IPS-15b (cell line): ENCODE measurements at regions not wholly inside any gene's neighbourhood (a gene's known extent, or its start where the extent isn't known, plus 50 kb on each side); places are given as distances from the start of the nearest gene placed in this dataset.

Source experiments
- H3K27me3 ChIP-seq: one replicate; pipeline ENCODE4 v1.6.1; 2013; ENCODE audit warnings: low read length; ENCODE audit not compliant: control insufficient read depth, insufficient read depth
- H3K36me3 ChIP-seq: one replicate; pipeline ENCODE4 v1.6.1; 2013; ENCODE audit warnings: low read length; ENCODE audit not compliant: control insufficient read depth, insufficient read depth
- H3K4me1 ChIP-seq: one replicate; pipeline ENCODE4 v1.6.1; 2013; ENCODE audit warnings: mild to moderate bottlenecking, low read length; ENCODE audit not compliant: control insufficient read depth, insufficient read depth
- H3K4me3 ChIP-seq: one replicate; pipeline ENCODE4 v1.5.1; 2013; ENCODE audit warnings: low read depth, low read length
- H3K9ac ChIP-seq: one replicate; pipeline ENCODE4 v1.6.1; 2013; ENCODE audit warnings: low read depth, mild to moderate bottlenecking, low read length
- H3K9me3 ChIP-seq: one replicate; pipeline ENCODE4 v1.6.1; 2013; ENCODE audit warnings: mild to moderate bottlenecking, low read length; ENCODE audit not compliant: control insufficient read depth, insufficient read depth

DNA sequence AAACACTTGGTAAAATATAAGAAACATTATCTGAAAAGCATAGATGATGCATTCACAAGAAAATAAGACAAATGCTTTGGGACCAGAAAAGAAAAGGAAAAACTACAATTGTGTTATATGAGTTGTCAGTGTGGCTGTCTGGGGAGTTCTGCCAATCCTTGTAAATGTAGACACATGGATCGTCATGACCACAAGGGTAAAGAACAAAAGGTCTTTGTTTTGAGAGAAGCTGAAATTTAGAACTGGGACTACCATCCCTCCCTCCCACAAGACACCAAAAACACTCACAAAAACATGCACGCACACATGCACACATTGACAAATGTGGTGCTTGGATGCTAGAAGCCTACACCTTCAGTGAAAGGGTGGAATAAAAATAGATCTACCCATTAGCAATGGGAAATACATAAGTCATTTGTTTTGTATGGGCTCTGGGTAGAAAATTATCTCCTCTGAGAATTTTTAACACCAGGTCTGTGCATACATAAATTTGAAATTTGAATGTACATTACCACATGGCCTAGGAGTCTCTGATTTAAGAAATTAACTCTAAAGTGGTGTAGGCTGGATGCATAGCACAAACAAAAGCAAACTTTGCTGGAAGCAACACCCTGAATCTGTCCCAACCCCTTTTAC lies 266.2 kb upstream of the SLC39A10 start:
- H3K9me3 ChIP-seq = no peaks in the 10 kb centered on the region
- no peaks in the 10 kb centered on the region for H3K4me1 ChIP-seq
- H3K9ac ChIP-seq = no peak overlapping the region
- H3K4me3 ChIP-seq = no peak overlapping the region
- no peaks in the 10 kb centered on the region for H3K27me3 ChIP-seq
- no peaks in the 10 kb centered on the region for H3K36me3 ChIP-seq

DNA sequence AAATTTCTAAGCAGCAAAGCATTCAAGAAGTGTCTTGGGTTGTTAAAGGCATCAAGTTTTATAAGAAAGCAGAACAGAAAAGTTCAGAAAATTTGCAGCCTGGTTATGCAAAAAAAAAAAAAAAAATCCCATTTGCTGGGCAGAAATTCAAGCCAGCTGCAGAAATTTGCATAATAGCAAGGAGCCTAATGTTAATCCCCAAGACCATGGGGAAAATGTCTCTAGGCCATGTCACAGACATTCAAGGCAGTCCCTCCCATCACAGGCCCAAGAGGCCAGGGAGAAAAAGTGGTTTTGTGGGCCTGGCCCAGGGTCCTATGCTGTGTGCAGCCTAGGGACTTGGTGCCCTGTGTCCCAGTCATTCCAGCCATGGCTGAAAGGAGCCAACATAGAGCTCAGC lies 269.0 kb upstream of the SLC39A10 start:
- Histone ChIP-seq H3K4me1 (no peaks in the 10 kb centered on the region), H3K27me3 (no peaks in the 10 kb centered on the region), H3K9ac (no peak overlapping the region), H3K9me3 (no peaks in the 10 kb centered on the region), H3K4me3 (no peak overlapping the region), H3K36me3 (no peaks in the 10 kb centered on the region)

- H3K9ac ChIP-seq = no peak overlapping the region
- no peaks in the 10 kb centered on the region for H3K27me3 ChIP-seq
- no peak overlapping the region for H3K4me3 ChIP-seq
- no peaks in the 10 kb centered on the region for H3K36me3 ChIP-seq
- H3K9me3 ChIP-seq = no peaks in the 10 kb centered on the region
- H3K4me1 ChIP-seq = no peaks in the 10 kb centered on the region
These were observed 274.8 kb upstream of the SLC39A10 start for GRCh38 chr2:195382186-195382585.

DNA sequence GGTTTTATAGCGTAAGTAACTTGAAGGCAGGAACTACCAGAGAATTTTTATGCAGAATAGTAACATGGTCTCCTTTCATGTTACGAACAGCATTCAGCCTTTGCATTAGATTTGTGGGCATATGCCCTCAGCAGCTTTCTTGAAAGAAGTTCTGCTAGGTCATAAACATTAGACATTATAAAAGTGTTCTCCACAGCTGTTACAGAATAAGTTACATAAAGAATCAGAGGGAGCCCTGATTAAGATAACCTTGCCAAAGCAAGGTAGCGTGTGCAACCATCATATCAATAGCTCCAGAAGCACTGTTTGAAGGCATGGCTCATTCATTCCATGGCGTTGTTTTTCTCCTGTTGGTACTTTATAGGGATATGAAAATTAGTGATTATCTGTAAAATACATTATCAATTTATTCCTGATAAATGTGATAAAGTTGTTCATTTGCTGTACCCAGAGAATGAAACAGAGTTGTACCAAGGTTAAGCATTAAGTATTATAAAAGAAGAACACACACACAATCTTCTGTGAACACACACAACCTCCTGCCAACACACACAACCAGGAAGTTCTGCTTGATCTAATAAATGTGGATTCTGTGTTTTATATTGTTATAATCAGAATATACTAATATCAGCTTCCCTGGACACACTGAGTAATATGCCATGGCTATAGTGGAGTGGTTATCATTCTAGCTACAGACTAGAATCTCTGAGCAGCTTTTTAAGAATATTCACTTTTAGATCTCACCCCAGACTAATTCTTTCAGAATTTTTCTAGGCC lies 286.7 kb upstream of the SLC39A10 start:
- no peaks in the 10 kb centered on the region for H3K36me3 ChIP-seq
- no peaks in the 10 kb centered on the region for H3K4me1 ChIP-seq
- no peak overlapping the region for H3K9ac ChIP-seq
- no peaks in the 10 kb centered on the region for H3K27me3 ChIP-seq
- no peak overlapping the region for H3K4me3 ChIP-seq
- no peaks in the 10 kb centered on the region for H3K9me3 ChIP-seq

GRCh38 chr2:195369218-195369587 lies 287.8 kb upstream of the SLC39A10 start:
- no peaks in the 10 kb centered on the region for H3K4me1 ChIP-seq
- no peak overlapping the region for H3K9ac ChIP-seq
- no peaks in the 10 kb centered on the region for H3K27me3 ChIP-seq
- H3K9me3 ChIP-seq = no peaks in the 10 kb centered on the region
- H3K4me3 ChIP-seq = no peak overlapping the region
- H3K36me3 ChIP-seq = no peaks in the 10 kb centered on the region

DNA sequence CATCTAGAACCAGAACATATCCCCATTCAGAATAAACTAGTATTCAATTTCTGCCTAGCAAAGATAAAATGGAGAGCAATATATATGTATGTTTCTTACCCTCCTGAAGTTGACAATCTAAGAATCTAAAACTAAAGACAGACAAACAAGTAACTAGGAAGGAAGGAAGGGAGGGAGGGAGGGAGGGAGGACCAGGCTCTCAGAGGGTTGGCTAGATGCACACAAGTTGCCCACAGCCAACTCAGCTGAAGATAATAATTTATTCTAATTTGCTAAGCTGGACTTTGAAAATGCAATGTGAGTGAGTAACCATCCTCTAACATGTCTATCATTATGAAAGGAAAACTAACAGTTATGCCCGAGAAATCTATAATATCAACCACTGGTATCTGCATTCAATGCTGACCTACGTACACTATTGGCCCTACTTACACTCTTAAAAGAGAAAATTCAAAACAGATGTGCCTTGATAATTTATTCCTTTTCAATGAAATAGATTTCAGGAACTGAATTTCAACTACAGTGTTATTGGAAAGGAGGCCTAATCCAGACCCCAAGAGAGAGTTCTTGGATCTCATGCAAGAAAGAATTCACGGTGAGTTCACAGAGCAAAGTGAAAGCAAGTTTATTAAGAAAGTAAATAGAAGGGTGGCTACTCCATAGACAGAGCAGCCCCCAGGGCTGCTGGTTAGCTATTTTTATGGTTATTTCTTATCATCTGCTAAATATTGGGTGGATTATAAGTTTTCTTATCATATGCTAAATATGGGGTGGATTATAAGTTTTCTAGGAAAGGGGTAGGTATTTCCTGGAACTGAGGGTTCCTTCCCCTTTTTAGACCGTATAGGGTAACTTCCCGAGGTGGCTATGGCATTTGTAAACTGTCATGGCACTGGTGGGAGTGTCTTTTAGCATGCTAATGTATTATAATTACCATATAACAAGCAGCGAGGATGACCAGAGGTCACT lies 288.5 kb upstream of the SLC39A10 start:
- Histone ChIP-seq H3K27me3 (no peaks in the 10 kb centered on the region), H3K9ac (no peak overlapping the region), H3K9me3 (no peaks in the 10 kb centered on the region), H3K36me3 (no peaks in the 10 kb centered on the region), H3K4me3 (no peak overlapping the region), H3K4me1 (no peaks in the 10 kb centered on the region)

DNA sequence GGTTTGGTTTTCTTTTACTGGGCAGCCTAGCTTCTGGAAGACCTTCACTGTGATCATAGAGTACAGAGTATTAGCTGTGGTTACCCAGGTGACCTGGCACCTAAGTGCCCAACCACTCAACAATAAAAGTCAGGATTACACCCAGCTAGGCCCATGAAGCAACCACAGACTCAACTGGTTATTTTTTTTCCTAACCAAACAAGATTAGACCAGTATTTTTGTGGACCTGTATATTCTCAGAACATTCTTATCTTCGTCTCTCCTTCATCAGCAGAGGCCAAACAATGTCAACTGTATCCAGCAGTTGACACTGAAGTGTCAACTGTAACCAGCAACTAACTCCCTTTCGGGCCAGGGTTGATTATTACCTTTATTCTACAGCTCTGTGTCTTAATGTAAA lies 289.2 kb upstream of the SLC39A10 start:
- Histone ChIP-seq H3K36me3 (no peaks in the 10 kb centered on the region), H3K27me3 (no peaks in the 10 kb centered on the region), H3K9me3 (no peaks in the 10 kb centered on the region), H3K9ac (no peak overlapping the region), H3K4me3 (no peak overlapping the region), H3K4me1 (no peaks in the 10 kb centered on the region)

GRCh38 chr2:195364015-195364965 lies 292.7 kb upstream of the SLC39A10 start:
- H3K27me3 ChIP-seq = no peaks in the 10 kb centered on the region
- no peak overlapping the region for H3K9ac ChIP-seq
- no peak overlapping the region for H3K4me3 ChIP-seq
- H3K9me3 ChIP-seq = no peaks in the 10 kb centered on the region
- no peaks in the 10 kb centered on the region for H3K36me3 ChIP-seq
- H3K4me1 ChIP-seq = no peaks in the 10 kb centered on the region

DNA sequence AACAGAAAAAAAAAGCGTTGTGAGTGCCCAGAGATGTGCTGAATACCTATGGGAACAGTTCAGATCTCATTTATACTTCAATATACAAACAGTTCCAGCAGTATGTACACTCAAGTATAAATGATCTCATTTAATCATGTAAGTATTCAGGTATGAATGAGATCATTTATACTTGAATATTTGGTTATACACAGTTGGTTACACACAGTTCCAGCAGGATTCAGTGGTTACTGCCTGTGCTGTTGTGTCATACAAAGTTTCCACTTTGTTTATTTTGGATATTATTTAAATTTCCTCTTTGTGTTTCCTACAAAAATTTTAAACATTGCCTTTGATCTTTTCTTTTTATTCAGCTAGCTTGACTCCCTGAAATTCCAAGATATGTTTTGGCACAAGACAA lies 293.5 kb upstream of the SLC39A10 start:
- no peak overlapping the region for H3K9ac ChIP-seq

GRCh38 chr2:195360242-195360641 lies 296.8 kb upstream of the SLC39A10 start:
- Histone ChIP-seq H3K4me3 (no peak overlapping the region), H3K9me3 (no peaks in the 10 kb centered on the region)

More for the DNA sequence above, 293.5 kb upstream of the SLC39A10 start:
- H3K9me3 ChIP-seq = no peaks in the 10 kb centered on the region
- no peaks in the 10 kb centered on the region for H3K4me1 ChIP-seq
- H3K36me3 ChIP-seq = no peaks in the 10 kb centered on the region
- H3K27me3 ChIP-seq = no peaks in the 10 kb centered on the region
- H3K4me3 ChIP-seq = no peak overlapping the region

More at GRCh38 chr2:195360242-195360641, 296.8 kb upstream of the SLC39A10 start:
- Histone ChIP-seq H3K36me3 (no peaks in the 10 kb centered on the region), H3K27me3 (no peaks in the 10 kb centered on the region), H3K9ac (no peak overlapping the region), H3K4me1 (no peaks in the 10 kb centered on the region)
